ENCODE measurements at regions not wholly inside any gene's neighbourhood (a gene's known extent, or its start where the extent isn't known, plus 50 kb on each side); places are given as distances from the start of the nearest gene placed in this dataset.

DNA sequence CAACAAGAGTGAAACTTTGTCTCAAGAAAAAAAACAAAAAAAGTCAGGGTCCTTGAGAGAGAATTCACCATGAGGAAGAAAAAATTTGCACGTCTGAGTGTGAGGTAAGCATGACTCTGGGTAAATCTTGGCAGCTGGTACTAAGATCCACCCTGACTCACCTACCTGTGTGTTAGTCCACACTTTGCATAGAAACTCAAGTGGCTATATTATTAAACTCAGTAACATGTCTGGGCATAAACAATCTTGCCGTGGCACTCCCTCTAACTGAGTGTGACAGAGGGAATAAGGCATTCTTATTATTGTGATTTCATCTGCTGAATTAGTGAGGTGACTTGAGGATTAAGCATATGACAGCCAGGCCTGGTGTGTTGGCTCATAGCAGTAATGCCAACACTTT lies 259.4 kb upstream of the VLDLR start:
- TF ChIP-seq POLR2A (IDR thresholded peaks at IDR 0.05; ENCODE audit: insufficient read depth in 1 of 2, low read depth in 2 of 2, low read length in 2 of 2): no peak
- TF ChIP-seq ZEB1 (IDR thresholded peaks at IDR 0.05; ENCODE audit: insufficient replicate concordance, low read depth): no peak
- TF ChIP-seq CBFB (CRISPR knock-in tag; IDR thresholded peaks at IDR 0.05): no peak
- TF ChIP-seq MAX (IDR thresholded peaks at IDR 0.05): no peak
- no peak for TF ChIP-seq CHD2 (IDR thresholded peaks at IDR 0.05; ENCODE audit: low read depth, low read length)
- no peak for TF ChIP-seq ZNF484 (CRISPR knock-in tag; IDR thresholded peaks at IDR 0.05; ENCODE audit: borderline replicate concordance, low read depth)
- TF ChIP-seq JUNB (CRISPR knock-in tag; IDR thresholded peaks at IDR 0.05; ENCODE audit: borderline replicate concordance): no peak
- TF ChIP-seq NR3C1 (CRISPR knock-in tag; IDR thresholded peaks at IDR 0.05): no peak
- TF ChIP-seq, protein P1, sequence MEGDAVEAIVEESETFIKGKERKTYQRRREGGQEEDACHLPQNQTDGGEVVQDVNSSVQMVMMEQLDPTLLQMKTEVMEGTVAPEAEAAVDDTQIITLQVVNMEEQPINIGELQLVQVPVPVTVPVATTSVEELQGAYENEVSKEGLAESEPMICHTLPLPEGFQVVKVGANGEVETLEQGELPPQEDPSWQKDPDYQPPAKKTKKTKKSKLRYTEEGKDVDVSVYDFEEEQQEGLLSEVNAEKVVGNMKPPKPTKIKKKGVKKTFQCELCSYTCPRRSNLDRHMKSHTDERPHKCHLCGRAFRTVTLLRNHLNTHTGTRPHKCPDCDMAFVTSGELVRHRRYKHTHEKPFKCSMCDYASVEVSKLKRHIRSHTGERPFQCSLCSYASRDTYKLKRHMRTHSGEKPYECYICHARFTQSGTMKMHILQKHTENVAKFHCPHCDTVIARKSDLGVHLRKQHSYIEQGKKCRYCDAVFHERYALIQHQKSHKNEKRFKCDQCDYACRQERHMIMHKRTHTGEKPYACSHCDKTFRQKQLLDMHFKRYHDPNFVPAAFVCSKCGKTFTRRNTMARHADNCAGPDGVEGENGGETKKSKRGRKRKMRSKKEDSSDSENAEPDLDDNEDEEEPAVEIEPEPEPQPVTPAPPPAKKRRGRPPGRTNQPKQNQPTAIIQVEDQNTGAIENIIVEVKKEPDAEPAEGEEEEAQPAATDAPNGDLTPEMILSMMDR (CRISPR knock-in tag; IDR thresholded peaks at IDR 0.05): no peak
- no peak for TF ChIP-seq HOXA7 (CRISPR knock-in tag; IDR thresholded peaks at IDR 0.05)
- TF ChIP-seq FOXK1 (CRISPR knock-in tag; IDR thresholded peaks at IDR 0.05; ENCODE audit: borderline replicate concordance, low read depth): no peak

Data from HepG2 (cell line).